H1 (cell line): ENCODE measurements at regions not wholly inside any gene's neighbourhood (a gene's known extent, or its start where the extent isn't known, plus 50 kb on each side); places are given as distances from the start of the nearest gene placed in this dataset.
"Not testable (repeated sequence)": the region's sequence is repeated elsewhere in the genome, so short reads cannot be mapped to it uniquely, and the experiment has no call there.

Experiments used
- CTCF ChIA-PET: fragments of 300-600 bp; sonication (Branson Sonifier 250); formaldehyde crosslinking; loops from one replicate; lab custom pipeline; 2021; ENCODE audit not compliant: partially characterized antibody; lab: Charles Lee
- POLR2A ChIA-PET: fragments of 300-600 bp; sonication (Branson Sonifier 250); formaldehyde crosslinking; loops from one replicate; lab custom pipeline; 2021; ENCODE audit warnings: inconsistent platforms; ENCODE audit not compliant: partially characterized antibody; lab: Charles Lee
- DNase-seq, 2 experiments: peaks; one replicate each; pipeline versions ENCODE4 v3.0.0 to v3.0.0-alpha.2; 2010 to 2022; ENCODE audit warnings: low spot score in 2 of 2, low read depth in 1 of 2, mixed read lengths in 1 of 2
- FAIRE-seq: peaks from 2 replicates; lab custom pipeline; 2011; peaks lifted over from hg19 to GRCh38; lab: Jason Lieb, UNC
- H2AFZ ChIP-seq: 2 replicates; pipeline ENCODE4 v1.8.1; 2012; ENCODE audit warnings: low read length, inconsistent platforms
- H2AK5ac ChIP-seq: 2 replicates; pipeline ENCODE4 v1.6.1; 2013; ENCODE audit warnings: low read depth, low read length
- H2BK120ac ChIP-seq: replicated peaks from 2 replicates; pipeline ENCODE3; 2013; ENCODE audit warnings: low read depth, low read length, inconsistent platforms
- H2BK12ac ChIP-seq: 2 replicates; pipeline ENCODE4 v1.6.1; 2013; ENCODE audit warnings: low read depth, low read length
- H2BK15ac ChIP-seq: 2 replicates; pipeline ENCODE4 v1.6.1; 2013; ENCODE audit warnings: low read length
- H2BK20ac ChIP-seq: 2 replicates; pipeline ENCODE4 v1.6.1; 2013; ENCODE audit warnings: low read length
- H2BK5ac ChIP-seq: 2 replicates; pipeline ENCODE4 v1.6.1; 2013; ENCODE audit warnings: low read depth, low read length
- H3K14ac ChIP-seq: 2 replicates; pipeline ENCODE4 v1.6.1; 2013; ENCODE audit warnings: inconsistent platforms; ENCODE audit not compliant: insufficient read length
- H3K18ac ChIP-seq: 2 replicates; pipeline ENCODE4 v1.6.1; 2013; ENCODE audit warnings: low read length; ENCODE audit errors: extremely low read depth
- H3K23ac ChIP-seq: 2 replicates; pipeline ENCODE4 v1.6.1; 2013; ENCODE audit warnings: inconsistent platforms; ENCODE audit not compliant: insufficient read length
- H3K23me2 ChIP-seq: 2 replicates; pipeline ENCODE4 v1.6.1; 2013; ENCODE audit warnings: low read depth, low read length
- H3K27ac ChIP-seq: 2 replicates; pipeline ENCODE4 v1.6.1; 2011; ENCODE audit warnings: low read depth, low read length, inconsistent platforms
- H3K27me3 ChIP-seq, 4 experiments: replicated peaks in 1 of 4; 1 replicate in 1 of 4; 2 replicates in 3 of 4; pipeline versions ENCODE4 v1.6.1 to v1.8.1; 2011 to 2013; ENCODE audit warnings: low read length in 3 of 4, mild to moderate bottlenecking in 3 of 4, inconsistent platforms in 2 of 4, mixed read lengths in 2 of 4, moderate library complexity in 1 of 4; ENCODE audit not compliant: control insufficient read depth in 3 of 4, insufficient read depth in 3 of 4; ENCODE audit errors: extremely low read depth in 1 of 4
- H3K36me3 ChIP-seq, 4 experiments: 2 replicates each; pipeline versions ENCODE4 v1.6.1 to v1.8.1; 2011 to 2013; ENCODE audit warnings: mild to moderate bottlenecking in 4 of 4, low read length in 3 of 4, moderate library complexity in 2 of 4, control low read depth in 1 of 4, inconsistent platforms in 1 of 4; ENCODE audit not compliant: insufficient read depth in 4 of 4, control insufficient read depth in 2 of 4
- H3K4ac ChIP-seq: replicated peaks from 2 replicates; pipeline ENCODE3; 2013; ENCODE audit warnings: low read length, low read depth, mixed read lengths, inconsistent platforms; ENCODE audit not compliant: insufficient read length
- H3K4me1 ChIP-seq, 4 experiments: replicated peaks in 1 of 4; 1 replicate in 1 of 4; 2 replicates in 3 of 4; pipeline versions ENCODE4 v1.6.1 to v1.8.1; 2011 to 2013; ENCODE audit warnings: low read length in 3 of 4, inconsistent platforms in 2 of 4, mixed read lengths in 1 of 4; ENCODE audit not compliant: insufficient read depth in 4 of 4, control insufficient read depth in 3 of 4
- H3K4me2 ChIP-seq, 2 experiments: 2 replicates each; pipeline versions ENCODE4 v1.6.1 to v1.8.1; 2011 to 2013; ENCODE audit warnings: low read depth in 2 of 2, low read length in 2 of 2, control low read depth in 1 of 2, inconsistent platforms in 1 of 2, mild to moderate bottlenecking in 1 of 2; ENCODE audit not compliant: insufficient read depth in 1 of 2
- H3K4me3 ChIP-seq, 4 experiments: fragments of 200-600, 300-600 bp in 1 of 4; sonication (generic), shearing (Covaris generic), sonication (Bioruptor Twin) in 1 of 4; 2 replicates each; pipeline versions ENCODE4 v1.5.1 to v1.8.1; 2011 to 2016; ENCODE audit warnings: low read length in 4 of 4, low read depth in 3 of 4, control low read depth in 2 of 4, inconsistent platforms in 2 of 4, mild to moderate bottlenecking in 2 of 4, mixed read lengths in 1 of 4, moderate library complexity in 1 of 4; ENCODE audit not compliant: insufficient read depth in 2 of 4; ENCODE audit errors: extremely low read depth in 1 of 4
- H3K56ac ChIP-seq: replicated peaks from 2 replicates; pipeline ENCODE3; 2013; ENCODE audit warnings: low read depth, mild to moderate bottlenecking, mixed read lengths, low read length, inconsistent platforms; ENCODE audit not compliant: insufficient read length
- H3K79me1 ChIP-seq: 2 replicates; pipeline ENCODE4 v1.6.1; 2013; ENCODE audit warnings: low read depth, low read length, control low read depth
- H3K79me2 ChIP-seq, 2 experiments: 2 replicates each; pipeline versions ENCODE4 v1.6.1 to v1.8.1; 2012 to 2013; ENCODE audit warnings: low read length in 2 of 2, mild to moderate bottlenecking in 2 of 2, inconsistent platforms in 1 of 2; ENCODE audit not compliant: insufficient read depth in 2 of 2, control insufficient read depth in 1 of 2
- H3K9ac ChIP-seq, 4 experiments: replicated peaks in 1 of 4; 1 replicate in 1 of 4; 2 replicates in 3 of 4; pipeline versions ENCODE4 v1.6.1 to v1.8.1; 2011 to 2013; ENCODE audit warnings: low read depth in 3 of 4, low read length in 3 of 4, control low read depth in 2 of 4, mild to moderate bottlenecking in 2 of 4, moderate library complexity in 2 of 4, inconsistent platforms in 1 of 4; ENCODE audit errors: extremely low read depth in 1 of 4
- H3K9me3 ChIP-seq, 2 experiments: 2 replicates each; pipeline versions ENCODE4 v1.6.1 to v1.8.1; 2012 to 2013; ENCODE audit warnings: mild to moderate bottlenecking in 2 of 2, moderate library complexity in 2 of 2, control low read depth in 1 of 2, inconsistent platforms in 1 of 2, low read depth in 1 of 2, low read length in 1 of 2, mixed read lengths in 1 of 2; ENCODE audit not compliant: insufficient read depth in 2 of 2
- H4K20me1 ChIP-seq, 2 experiments: replicated peaks in 1 of 2; 2 replicates each; pipeline versions ENCODE3 to v1.8.1; 2011 to 2013; ENCODE audit warnings: inconsistent platforms in 2 of 2, low read length in 2 of 2, mild to moderate bottlenecking in 1 of 2; ENCODE audit not compliant: insufficient read depth in 2 of 2, control insufficient read depth in 1 of 2
- H4K5ac ChIP-seq: 2 replicates; pipeline ENCODE4 v1.6.1; 2013; ENCODE audit warnings: low read length, low read depth, mixed read lengths, inconsistent platforms; ENCODE audit not compliant: insufficient read length
- H4K8ac ChIP-seq: 2 replicates; pipeline ENCODE4 v1.8.0; 2013; ENCODE audit warnings: mild to moderate bottlenecking, moderate library complexity, low read length, inconsistent platforms; ENCODE audit not compliant: insufficient read depth; ENCODE audit errors: extremely low read depth
- H4K91ac ChIP-seq: replicated peaks from 2 replicates; pipeline ENCODE3; 2013; ENCODE audit warnings: low read length, mixed read lengths, inconsistent platforms; ENCODE audit not compliant: insufficient read length
- WGBS, 2 experiments: shearing (Covaris generic) in 1 of 2; methylation state at CpG; one replicate each; pipeline versions ENCODE4 v1.1.6 to v1.1.7; 2013 to 2015; ENCODE audit warnings: low lambda C conversion rate in 2 of 2, mixed read lengths in 2 of 2, inconsistent platforms in 1 of 2, low coverage in 1 of 2, missing lambda C conversion rate in 1 of 2; ENCODE audit not compliant: insufficient replicate concordance in 2 of 2, insufficient coverage in 1 of 2, insufficient read length in 1 of 2; ENCODE audit errors: extremely low coverage in 1 of 2, missing lambda C conversion rate in 1 of 2; 5-methylcytosine and 5-hydroxymethylcytosine counted together

DNA sequence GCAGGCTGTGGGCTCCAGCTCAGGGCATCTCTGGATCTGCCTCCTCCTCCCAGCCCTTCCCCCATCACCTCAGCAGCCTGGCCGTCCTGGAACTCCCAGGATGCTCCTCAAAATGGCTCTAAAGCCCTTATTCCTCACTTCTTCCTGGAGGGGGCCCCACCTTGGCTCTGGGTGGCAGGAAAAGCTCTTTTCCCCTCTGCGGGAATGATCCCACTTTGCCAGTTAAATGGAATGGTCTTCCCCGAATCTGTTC is 79.1 kb upstream of the GOLGA6L4 start:
- H3K79me2 ChIP-seq, H4K20me1 ChIP-seq, H3K14ac ChIP-seq, H3K36me3 ChIP-seq, H2BK120ac ChIP-seq, H3K9ac ChIP-seq, H3K4me3 ChIP-seq, H3K9me3 ChIP-seq, H3K56ac ChIP-seq, H3K4me2 ChIP-seq, H3K23me2 ChIP-seq, H2AFZ ChIP-seq, H2BK20ac ChIP-seq, H3K18ac ChIP-seq, H4K91ac ChIP-seq, FAIRE-seq, H3K27ac ChIP-seq, POLR2A ChIA-PET, H2BK15ac ChIP-seq, H4K5ac ChIP-seq, H3K4me1 ChIP-seq, H2BK5ac ChIP-seq, H3K27me3 ChIP-seq, H3K23ac ChIP-seq, DNase-seq, H2AK5ac ChIP-seq, CTCF ChIA-PET, H2BK12ac ChIP-seq, H3K79me1 ChIP-seq, H3K4ac ChIP-seq: not testable (repeated sequence)
- 0 out of 2 replicates have a peak overlapping the region, but pooled peaks have one; percentile 35 for H4K8ac ChIP-seq
- WGBS, 2 experiments = 92% methylated on average over 2 of the region's 3 CpGs; no CpG with 5 or more reads in 1 of the 2 experiments

DNA sequence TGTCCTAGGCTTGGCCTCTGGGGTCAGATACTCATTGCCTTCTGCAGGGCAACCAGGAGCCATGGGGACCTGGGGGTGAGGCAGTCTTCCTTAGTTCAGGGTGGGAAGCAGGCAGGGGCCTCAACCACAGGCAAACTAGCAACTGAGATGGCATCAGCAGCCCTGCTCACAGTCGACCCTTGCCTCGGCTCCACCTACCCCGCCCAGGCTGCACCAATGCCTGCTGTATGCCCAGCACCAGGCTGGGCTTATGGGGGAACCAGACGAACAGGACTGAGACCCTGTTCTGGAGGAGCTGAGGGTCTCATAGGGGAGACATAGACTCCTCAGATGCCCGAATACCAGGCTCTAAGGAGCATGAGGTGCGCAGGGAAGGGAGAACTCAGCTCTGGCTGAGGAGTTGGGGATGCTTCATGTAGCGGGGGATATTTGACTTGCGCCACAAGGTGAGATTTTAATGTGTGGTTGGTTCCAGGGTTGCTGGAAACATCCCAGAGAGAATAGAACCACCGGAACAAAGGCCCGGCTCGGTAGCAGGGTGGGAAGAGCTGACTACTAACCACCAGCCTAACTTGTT is 78.4 kb upstream of the GOLGA6L4 start:
- H3K79me2 ChIP-seq, H4K5ac ChIP-seq, H4K20me1 ChIP-seq, H3K56ac ChIP-seq, H2BK15ac ChIP-seq, H2BK12ac ChIP-seq, H3K9ac ChIP-seq, H3K27me3 ChIP-seq, H3K79me1 ChIP-seq, H3K23me2 ChIP-seq, H3K18ac ChIP-seq, H3K23ac ChIP-seq, FAIRE-seq, H2BK120ac ChIP-seq, H2BK20ac ChIP-seq, H3K27ac ChIP-seq, H2AFZ ChIP-seq, H4K8ac ChIP-seq, H3K14ac ChIP-seq, POLR2A ChIA-PET, H3K4me3 ChIP-seq, H3K36me3 ChIP-seq, H2BK5ac ChIP-seq, H2AK5ac ChIP-seq, H3K4me1 ChIP-seq, H3K4me2 ChIP-seq, H3K9me3 ChIP-seq, H3K4ac ChIP-seq, DNase-seq, H4K91ac ChIP-seq: not testable (repeated sequence)
- WGBS, 2 experiments = 88% methylated on average over 11 of the region's 11 CpGs; no CpG with 5 or more reads in 1 of the 2 experiments
- CTCF ChIA-PET = interaction anchor here (0.8 to 1.1 kb wide), 2 partner anchors 13 to 894 kb away, joined by 3 read pairs; no protein-coding TSS in a partner anchor
